ENCODE measurements at regions not wholly inside any gene's neighbourhood (a gene's known extent, or its start where the extent isn't known, plus 50 kb on each side); places are given as distances from the start of the nearest gene placed in this dataset.
A peak's percentile ranks its signal among the peaks of the same experiment; 100 is the strongest.

DNA sequence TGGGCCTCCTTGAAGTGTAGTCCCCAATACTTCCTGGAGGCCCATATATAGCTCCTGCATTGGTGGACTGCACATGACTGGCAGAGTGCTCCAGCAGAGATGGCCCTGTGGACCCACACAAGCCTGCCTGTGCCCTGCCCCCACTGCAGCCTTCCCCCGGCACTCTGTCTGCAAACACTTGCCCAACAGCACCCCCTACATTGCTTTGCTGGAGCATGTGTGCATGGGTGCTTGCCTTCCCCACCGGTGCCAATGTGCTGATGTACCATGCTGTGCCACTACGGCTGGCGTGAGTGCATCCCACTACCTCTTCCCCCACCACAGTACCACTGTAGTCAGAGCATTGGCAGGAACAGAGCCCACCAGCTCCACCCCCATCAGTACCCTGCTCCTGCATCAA, 563.6 kb upstream of the CTNND2 start:
- peak in 1 of 2 experiments; percentile 50; a peak in 2 of 4 replicates for TF ChIP-seq CTCF (conservative IDR thresholded peaks at IDR 0.05; ENCODE audit: low read depth in 2 of 2)
- TF ChIP-seq, protein P1, sequence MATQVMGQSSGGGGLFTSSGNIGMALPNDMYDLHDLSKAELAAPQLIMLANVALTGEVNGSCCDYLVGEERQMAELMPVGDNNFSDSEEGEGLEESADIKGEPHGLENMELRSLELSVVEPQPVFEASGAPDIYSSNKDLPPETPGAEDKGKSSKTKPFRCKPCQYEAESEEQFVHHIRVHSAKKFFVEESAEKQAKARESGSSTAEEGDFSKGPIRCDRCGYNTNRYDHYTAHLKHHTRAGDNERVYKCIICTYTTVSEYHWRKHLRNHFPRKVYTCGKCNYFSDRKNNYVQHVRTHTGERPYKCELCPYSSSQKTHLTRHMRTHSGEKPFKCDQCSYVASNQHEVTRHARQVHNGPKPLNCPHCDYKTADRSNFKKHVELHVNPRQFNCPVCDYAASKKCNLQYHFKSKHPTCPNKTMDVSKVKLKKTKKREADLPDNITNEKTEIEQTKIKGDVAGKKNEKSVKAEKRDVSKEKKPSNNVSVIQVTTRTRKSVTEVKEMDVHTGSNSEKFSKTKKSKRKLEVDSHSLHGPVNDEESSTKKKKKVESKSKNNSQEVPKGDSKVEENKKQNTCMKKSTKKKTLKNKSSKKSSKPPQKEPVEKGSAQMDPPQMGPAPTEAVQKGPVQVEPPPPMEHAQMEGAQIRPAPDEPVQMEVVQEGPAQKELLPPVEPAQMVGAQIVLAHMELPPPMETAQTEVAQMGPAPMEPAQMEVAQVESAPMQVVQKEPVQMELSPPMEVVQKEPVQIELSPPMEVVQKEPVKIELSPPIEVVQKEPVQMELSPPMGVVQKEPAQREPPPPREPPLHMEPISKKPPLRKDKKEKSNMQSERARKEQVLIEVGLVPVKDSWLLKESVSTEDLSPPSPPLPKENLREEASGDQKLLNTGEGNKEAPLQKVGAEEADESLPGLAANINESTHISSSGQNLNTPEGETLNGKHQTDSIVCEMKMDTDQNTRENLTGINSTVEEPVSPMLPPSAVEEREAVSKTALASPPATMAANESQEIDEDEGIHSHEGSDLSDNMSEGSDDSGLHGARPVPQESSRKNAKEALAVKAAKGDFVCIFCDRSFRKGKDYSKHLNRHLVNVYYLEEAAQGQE (IDR thresholded peaks at IDR 0.05; ENCODE audit: unreplicated experiment): no peak
- no peak for TF ChIP-seq POLR2AphosphoS5 (IDR thresholded peaks at IDR 0.05; ENCODE audit: low read depth)
- TF ChIP-seq EZH2 (IDR thresholded peaks at IDR 0.05; ENCODE audit: low read depth, unreplicated experiment): no peak
- no peak for TF ChIP-seq CREB1 (CRISPR knock-in tag; IDR thresholded peaks at IDR 0.05; ENCODE audit: low read depth)
- TF ChIP-seq, protein P2, sequence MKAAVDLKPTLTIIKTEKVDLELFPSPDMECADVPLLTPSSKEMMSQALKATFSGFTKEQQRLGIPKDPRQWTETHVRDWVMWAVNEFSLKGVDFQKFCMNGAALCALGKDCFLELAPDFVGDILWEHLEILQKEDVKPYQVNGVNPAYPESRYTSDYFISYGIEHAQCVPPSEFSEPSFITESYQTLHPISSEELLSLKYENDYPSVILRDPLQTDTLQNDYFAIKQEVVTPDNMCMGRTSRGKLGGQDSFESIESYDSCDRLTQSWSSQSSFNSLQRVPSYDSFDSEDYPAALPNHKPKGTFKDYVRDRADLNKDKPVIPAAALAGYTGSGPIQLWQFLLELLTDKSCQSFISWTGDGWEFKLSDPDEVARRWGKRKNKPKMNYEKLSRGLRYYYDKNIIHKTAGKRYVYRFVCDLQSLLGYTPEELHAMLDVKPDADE (IDR thresholded peaks at IDR 0.05): no peak
- TF ChIP-seq, protein P3, sequence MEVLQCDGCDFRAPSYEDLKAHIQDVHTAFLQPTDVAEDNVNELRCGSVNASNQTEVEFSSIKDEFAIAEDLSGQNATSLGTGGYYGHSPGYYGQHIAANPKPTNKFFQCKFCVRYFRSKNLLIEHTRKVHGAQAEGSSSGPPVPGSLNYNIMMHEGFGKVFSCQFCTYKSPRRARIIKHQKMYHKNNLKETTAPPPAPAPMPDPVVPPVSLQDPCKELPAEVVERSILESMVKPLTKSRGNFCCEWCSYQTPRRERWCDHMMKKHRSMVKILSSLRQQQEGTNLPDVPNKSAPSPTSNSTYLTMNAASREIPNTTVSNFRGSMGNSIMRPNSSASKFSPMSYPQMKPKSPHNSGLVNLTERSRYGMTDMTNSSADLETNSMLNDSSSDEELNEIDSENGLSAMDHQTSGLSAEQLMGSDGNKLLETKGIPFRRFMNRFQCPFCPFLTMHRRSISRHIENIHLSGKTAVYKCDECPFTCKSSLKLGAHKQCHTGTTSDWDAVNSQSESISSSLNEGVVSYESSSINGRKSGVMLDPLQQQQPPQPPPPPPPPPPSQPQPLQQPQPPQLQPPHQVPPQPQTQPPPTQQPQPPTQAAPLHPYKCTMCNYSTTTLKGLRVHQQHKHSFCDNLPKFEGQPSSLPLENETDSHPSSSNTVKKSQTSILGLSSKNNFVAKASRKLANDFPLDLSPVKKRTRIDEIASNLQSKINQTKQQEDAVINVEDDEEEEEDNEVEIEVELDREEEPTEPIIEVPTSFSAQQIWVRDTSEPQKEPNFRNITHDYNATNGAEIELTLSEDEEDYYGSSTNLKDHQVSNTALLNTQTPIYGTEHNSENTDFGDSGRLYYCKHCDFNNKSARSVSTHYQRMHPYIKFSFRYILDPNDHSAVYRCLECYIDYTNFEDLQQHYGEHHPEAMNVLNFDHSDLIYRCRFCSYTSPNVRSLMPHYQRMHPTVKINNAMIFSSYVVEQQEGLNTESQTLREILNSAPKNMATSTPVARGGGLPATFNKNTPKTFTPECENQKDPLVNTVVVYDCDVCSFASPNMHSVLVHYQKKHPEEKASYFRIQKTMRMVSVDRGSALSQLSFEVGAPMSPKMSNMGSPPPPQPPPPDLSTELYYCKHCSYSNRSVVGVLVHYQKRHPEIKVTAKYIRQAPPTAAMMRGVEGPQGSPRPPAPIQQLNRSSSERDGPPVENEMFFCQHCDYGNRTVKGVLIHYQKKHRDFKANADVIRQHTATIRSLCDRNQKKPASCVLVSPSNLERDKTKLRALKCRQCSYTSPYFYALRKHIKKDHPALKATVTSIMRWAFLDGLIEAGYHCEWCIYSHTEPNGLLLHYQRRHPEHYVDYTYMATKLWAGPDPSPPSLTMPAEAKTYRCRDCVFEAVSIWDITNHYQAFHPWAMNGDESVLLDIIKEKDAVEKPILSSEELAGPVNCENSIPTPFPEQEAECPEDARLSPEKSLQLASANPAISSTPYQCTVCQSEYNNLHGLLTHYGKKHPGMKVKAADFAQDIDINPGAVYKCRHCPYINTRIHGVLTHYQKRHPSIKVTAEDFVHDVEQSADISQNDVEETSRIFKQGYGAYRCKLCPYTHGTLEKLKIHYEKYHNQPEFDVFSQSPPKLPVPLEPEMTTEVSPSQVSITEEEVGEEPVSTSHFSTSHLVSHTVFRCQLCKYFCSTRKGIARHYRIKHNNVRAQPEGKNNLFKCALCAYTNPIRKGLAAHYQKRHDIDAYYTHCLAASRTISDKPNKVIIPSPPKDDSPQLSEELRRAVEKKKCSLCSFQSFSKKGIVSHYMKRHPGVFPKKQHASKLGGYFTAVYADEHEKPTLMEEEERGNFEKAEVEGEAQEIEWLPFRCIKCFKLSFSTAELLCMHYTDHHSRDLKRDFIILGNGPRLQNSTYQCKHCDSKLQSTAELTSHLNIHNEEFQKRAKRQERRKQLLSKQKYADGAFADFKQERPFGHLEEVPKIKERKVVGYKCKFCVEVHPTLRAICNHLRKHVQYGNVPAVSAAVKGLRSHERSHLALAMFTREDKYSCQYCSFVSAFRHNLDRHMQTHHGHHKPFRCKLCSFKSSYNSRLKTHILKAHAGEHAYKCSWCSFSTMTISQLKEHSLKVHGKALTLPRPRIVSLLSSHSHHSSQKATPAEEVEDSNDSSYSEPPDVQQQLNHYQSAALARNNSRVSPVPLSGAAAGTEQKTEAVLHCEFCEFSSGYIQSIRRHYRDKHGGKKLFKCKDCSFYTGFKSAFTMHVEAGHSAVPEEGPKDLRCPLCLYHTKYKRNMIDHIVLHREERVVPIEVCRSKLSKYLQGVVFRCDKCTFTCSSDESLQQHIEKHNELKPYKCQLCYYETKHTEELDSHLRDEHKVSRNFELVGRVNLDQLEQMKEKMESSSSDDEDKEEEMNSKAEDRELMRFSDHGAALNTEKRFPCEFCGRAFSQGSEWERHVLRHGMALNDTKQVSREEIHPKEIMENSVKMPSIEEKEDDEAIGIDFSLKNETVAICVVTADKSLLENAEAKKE (CRISPR knock-in tag; IDR thresholded peaks at IDR 0.05): no peak

All from GM23338 (cell line).